ENCODE measurements at regions not wholly inside any gene's neighbourhood (a gene's known extent, or its start where the extent isn't known, plus 50 kb on each side); places are given as distances from the start of the nearest gene placed in this dataset.

DNA sequence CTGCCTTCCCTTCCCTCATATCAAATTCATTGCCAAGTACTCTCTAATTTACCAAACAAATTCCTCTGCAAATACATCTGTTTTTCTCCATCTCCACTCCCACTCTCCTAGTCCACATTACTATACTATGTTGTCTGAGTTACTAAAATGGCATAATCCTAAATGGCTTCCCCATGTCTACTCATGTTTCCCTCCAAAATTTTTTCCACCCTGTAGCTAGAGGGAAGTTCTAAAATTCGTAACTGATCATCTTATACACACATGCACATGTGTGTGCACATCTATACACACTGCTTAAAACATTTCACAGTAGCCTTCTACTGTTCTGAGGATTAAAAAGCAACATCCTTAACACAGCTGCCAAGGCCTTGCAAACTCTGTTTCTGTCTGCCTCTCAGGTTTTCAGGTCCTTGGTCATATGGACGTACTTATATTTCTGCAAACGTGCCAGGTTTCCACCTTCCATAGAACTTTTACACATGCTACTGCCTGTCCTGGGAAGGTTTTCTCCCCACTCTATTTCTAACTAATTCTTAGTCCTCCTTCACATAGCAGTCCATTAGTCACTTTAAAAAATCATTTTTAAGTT, 140.6 kb downstream of the LURAP1L start:
- no peaks in the 10 kb centered on the region for H3K9me3 ChIP-seq (ENCODE audit: control insufficient read depth, insufficient read depth, low read length)
- no peaks in the 10 kb centered on the region for H3K27me3 ChIP-seq (ENCODE audit: control insufficient read depth, insufficient read depth, low read length)
- no peak overlapping the region for H3K4me3 ChIP-seq (ENCODE audit: low read depth, low read length)
- no peak for DNase-seq (ENCODE audit: low read depth, low spot score)
- TF ChIP-seq, protein P1, sequence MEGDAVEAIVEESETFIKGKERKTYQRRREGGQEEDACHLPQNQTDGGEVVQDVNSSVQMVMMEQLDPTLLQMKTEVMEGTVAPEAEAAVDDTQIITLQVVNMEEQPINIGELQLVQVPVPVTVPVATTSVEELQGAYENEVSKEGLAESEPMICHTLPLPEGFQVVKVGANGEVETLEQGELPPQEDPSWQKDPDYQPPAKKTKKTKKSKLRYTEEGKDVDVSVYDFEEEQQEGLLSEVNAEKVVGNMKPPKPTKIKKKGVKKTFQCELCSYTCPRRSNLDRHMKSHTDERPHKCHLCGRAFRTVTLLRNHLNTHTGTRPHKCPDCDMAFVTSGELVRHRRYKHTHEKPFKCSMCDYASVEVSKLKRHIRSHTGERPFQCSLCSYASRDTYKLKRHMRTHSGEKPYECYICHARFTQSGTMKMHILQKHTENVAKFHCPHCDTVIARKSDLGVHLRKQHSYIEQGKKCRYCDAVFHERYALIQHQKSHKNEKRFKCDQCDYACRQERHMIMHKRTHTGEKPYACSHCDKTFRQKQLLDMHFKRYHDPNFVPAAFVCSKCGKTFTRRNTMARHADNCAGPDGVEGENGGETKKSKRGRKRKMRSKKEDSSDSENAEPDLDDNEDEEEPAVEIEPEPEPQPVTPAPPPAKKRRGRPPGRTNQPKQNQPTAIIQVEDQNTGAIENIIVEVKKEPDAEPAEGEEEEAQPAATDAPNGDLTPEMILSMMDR (IDR thresholded peaks at IDR 0.05; ENCODE audit: low read depth, low read length) = no peak
- H3K27ac ChIP-seq (ENCODE audit: low read depth, low read length) = no peak overlapping the region
- POLR2A ChIA-PET = no interaction called here
- CTCF ChIA-PET = no interaction called here

DNA sequence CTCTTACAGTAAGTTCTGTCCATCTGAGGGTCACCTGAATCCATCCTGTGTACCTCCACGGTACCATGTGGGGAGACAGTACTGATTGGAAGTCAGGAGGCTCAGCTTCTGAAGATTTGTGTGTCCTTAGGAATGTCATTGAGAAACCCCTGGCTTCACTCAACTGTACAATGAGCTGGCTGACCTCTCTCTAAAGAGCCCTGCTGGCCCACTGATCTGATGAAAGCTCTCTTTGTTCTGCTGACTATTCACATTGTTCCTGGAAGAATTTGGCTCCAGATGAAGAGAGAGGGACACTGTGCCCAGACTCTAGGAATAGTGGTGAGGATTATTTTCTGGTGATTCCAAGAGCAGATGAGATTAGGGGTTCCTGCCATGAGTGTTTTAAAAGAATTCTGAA, 141.2 kb downstream of the LURAP1L start:
- Histone ChIP-seq H3K27me3 (ENCODE audit: control insufficient read depth, insufficient read depth, low read length) (no peaks in the 10 kb centered on the region), H3K4me3 (ENCODE audit: low read depth, low read length) (no peak overlapping the region), H3K9me3 (ENCODE audit: control insufficient read depth, insufficient read depth, low read length) (no peaks in the 10 kb centered on the region), H3K27ac (ENCODE audit: low read depth, low read length) (no peak overlapping the region)
- CTCF ChIA-PET = no interaction called here
- POLR2A ChIA-PET = no interaction called here
- DNase-seq (ENCODE audit: low read depth, low spot score) = no peak
- TF ChIP-seq, protein P1 (IDR thresholded peaks at IDR 0.05; ENCODE audit: low read depth, low read length) = no peak

DNA sequence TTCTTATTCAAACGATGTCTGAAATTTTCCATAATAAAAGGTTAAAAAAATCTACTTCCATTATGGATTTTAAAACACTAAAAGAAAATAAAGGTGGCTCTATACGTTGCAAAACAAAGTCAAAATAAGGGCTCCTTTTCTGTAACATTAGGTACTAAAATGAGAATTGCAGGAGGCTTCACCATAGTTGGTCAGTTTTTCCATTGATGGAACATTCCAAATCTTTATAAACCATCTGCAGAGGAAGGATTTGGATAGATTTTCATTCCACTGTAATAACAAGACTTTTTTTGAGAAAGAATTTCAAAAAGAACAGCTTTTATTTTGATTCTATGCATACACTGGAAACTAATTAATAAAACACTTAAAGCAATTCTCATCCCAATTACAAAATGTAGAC, 145.6 kb downstream of the LURAP1L start:
- TF ChIP-seq, protein P1 (IDR thresholded peaks at IDR 0.05; ENCODE audit: low read depth, low read length) = no peak
- CTCF ChIA-PET = no interaction called here
- POLR2A ChIA-PET = no interaction called here
- Histone ChIP-seq H3K4me3 (ENCODE audit: low read depth, low read length) (no peak overlapping the region), H3K27ac (ENCODE audit: low read depth, low read length) (no peak overlapping the region), H3K9me3 (ENCODE audit: control insufficient read depth, insufficient read depth, low read length) (no peaks in the 10 kb centered on the region), H3K27me3 (ENCODE audit: control insufficient read depth, insufficient read depth, low read length) (no peaks in the 10 kb centered on the region)
- DNase-seq (ENCODE audit: low read depth, low spot score) = no peak

DNA sequence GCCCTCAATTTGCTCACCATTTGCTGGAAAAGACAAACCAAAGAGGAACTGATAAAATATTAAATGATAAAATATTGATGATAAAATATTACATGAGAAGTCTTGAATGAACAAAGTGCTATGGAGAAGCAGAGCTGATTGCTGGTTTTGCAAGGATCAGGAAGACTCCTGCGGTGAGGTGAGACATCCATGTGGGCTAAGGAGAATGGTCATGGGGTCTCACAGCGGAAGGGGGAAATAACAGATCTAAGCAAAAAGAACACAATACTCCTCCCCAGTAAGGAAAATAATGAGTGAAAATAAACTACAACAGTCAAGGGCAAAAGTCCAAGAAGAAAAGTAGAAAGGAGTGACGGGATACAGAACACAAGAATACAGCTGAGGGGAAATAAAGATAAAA, 146.8 kb downstream of the LURAP1L start:
- Histone ChIP-seq H3K27me3 (ENCODE audit: control insufficient read depth, insufficient read depth, low read length) (no peaks in the 10 kb centered on the region), H3K4me3 (ENCODE audit: low read depth, low read length) (no peak overlapping the region), H3K27ac (ENCODE audit: low read depth, low read length) (no peak overlapping the region), H3K9me3 (ENCODE audit: control insufficient read depth, insufficient read depth, low read length) (no peaks in the 10 kb centered on the region)
- ChIA-PET POLR2A (no interaction called here), CTCF (no interaction called here)
- TF ChIP-seq, protein P1 (IDR thresholded peaks at IDR 0.05; ENCODE audit: low read depth, low read length) = no peak
- DNase-seq (ENCODE audit: low read depth, low spot score) = no peak

DNA sequence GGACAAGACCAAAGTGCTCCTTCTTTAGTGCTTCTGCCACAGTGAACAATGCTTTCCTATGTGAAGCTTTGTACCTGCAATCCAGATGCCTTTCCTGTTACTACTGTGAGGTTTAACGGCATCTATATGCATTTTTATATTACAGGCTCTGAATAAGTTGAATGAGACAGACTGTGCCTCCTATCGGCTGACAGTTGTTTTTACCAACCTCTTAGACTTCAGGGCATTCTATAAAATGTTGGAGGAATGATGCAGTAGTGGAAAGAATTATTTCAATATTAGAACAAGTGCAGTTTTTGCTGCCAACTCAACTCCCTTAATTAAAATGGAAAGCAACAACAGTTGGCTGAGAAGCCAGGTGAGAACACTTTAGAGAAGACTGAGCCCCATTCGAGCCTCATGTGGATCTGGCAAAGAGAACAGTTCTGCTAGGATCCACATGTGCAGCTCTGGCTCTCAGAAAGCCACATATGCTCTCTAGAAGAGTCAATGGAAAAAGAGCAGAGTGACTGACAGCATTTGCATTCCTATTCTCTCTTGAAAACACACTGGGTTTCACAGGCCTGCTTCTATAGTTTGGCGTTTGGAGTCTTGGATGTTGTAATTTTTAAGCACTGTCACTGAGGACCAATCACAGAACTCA, 147.5 kb downstream of the LURAP1L start:
- no peak overlapping the region for H3K4me3 ChIP-seq (ENCODE audit: low read depth, low read length)
- H3K27ac ChIP-seq (ENCODE audit: low read depth, low read length) = no peak overlapping the region
- no peaks in the 10 kb centered on the region for H3K27me3 ChIP-seq (ENCODE audit: control insufficient read depth, insufficient read depth, low read length)
- no peaks in the 10 kb centered on the region for H3K9me3 ChIP-seq (ENCODE audit: control insufficient read depth, insufficient read depth, low read length)
- CTCF ChIA-PET = no interaction called here
- TF ChIP-seq, protein P1 (IDR thresholded peaks at IDR 0.05; ENCODE audit: low read depth, low read length) = no peak
- no peak for DNase-seq (ENCODE audit: low read depth, low spot score)
- POLR2A ChIA-PET = no interaction called here

Data from AG04450 (cell line).